Fibroblast of skin of right biceps (primary cell): ENCODE measurements at regions not wholly inside any gene's neighbourhood (a gene's known extent, or its start where the extent isn't known, plus 50 kb on each side); places are given as distances from the start of the nearest gene placed in this dataset.
A peak's percentile ranks its signal among the peaks of the same experiment; 100 is the strongest.

Experiments used
- DNase-seq: peaks from one replicate; pipeline ENCODE4 v3.0.0-alpha.2; 2013

DNA sequence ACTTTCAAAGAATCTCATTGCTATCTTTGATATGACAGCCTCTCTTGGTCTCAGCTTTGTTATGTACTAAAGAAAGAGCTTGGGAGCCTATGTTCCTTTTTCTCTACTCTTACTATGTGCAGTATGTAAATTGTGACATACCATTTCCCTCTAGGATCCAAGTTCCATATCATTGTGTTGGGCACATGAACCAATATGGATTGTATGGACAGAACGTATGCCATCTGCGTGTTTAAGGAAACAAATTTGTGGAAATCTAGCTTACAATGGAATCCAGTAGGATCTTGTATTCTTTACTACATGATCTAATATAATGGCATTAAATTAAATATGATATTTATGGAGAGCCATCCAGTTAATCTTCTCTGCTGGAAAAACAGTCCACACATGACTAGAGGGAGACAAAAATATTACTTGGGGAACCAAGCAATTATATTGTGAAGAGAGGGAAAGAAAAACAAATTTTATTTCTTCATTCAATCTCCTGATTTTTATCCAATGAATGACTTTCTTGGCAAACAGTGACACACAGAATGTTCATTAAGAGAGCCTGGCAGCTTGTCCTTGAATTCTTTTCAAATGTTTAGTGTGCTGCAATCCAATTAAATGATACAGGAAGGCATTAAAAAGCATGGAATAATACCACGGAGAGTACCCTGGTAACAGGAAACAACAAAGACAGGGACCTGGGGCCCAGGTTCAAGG lies 106.5 kb upstream of the DAB1 start:
- no peak for DNase-seq

DNA sequence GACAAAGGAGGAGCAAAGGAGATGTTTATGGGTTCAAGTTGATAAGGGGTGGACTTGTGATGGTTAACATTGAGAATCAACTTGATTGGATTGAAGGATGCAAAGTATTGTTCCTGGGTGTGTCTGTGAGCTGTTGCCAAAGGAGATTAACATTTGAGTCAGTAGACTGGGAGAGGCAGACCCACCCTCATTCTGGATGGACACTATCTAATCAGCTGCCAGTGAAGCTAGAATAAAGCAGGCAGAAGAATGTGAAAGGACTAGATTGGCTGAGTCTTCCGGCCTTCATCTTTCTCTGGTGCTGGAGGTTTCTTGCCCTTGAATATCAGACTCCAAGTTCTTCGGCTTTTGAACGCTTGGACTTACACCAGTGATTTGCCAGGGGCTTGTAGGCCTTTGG lies 98.7 kb upstream of the DAB1 start:
- no peak for DNase-seq

DNA sequence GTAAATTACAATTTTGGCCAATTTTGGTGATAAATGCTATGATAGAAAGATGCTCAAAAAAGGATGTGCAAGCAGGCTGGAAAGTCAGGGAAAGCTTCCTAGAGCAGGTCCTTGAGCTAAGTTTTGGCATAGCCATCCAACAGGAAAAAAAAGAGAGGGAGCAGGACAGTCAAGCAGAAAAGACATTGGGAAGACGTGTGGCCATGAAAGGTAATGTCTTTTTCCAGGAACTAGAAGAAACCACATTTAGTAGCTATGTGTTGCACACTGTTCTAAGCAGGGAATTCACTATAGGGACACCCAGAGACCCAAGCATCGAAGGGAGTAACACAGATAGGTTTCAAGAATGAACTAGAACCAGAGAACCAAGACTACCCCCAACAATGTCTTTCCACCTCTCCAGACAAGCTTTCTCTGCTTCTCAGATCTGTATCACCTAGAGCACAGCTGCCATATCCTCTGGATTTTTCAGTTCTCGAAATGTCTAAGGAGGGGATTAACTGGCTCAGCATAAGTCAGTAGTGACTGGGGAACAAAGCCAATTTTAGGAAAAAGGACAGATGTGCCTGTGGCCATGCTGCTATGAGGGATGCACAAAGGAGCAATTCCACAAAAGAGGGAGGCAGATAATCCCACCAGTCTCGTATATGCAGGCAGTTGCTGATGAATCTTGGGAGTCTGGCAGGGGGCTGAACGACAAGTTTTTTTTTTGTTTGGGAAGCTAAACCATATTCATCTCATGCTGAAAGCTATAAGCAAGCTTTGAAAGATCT lies 97.1 kb upstream of the DAB1 start:
- DNase-seq = no peak

DNA sequence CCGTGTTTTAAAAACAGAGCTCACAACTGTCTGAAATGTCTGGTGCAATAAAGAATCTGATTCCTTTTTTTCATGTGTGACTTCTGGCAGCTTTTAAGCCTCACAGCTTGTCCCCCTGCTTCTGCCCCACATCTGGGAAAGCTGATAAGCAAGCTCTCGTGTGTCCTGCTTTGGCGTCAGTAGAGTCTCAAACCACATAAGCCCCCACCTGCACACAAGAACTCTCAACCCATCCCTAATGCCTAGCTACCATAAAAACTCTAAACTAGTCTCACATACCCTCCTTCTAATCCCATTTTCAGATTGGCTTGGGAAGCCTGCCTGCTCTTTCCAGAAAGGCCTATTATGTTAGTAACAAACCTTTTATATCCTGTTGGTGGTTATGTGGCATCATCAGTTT lies 94.6 kb upstream of the DAB1 start:
- DNase-seq = no peak

DNA sequence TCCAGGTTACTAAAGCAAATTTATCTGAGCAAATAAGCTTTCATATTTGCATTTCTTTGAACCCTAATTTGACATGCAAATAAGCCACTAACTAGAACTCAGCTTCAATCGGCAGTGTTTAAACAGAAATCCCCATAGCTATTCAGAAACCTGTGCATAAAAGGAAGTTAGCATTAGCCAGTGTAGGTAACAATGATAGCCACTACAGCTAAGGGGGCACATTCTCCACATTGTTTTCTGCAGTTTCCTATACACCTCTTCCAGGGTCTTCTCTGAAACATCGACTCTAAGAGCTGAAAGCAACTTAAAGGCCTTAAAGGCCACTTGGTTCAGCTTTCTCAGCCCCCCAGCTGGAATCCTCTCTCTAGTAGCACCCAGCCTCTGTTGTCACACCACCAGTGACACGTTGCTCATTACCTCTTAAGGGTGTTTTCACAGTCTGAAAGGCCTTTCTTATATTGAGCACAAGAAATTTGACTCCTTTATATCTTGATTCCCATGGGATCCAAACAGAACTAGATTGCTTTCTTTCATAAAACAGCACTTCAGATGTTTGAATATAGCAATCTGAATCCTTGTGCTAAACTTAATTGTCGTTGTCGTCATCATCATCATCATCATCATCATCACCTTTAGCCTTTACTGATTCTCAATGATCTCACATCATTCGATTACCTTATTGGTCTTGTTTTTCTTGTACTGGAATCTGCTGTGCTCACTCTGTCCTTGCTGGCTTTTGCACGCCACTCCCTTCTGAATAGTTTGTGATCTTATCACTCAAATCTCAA lies 93.9 kb upstream of the DAB1 start:
- DNase-seq = no peak

DNA sequence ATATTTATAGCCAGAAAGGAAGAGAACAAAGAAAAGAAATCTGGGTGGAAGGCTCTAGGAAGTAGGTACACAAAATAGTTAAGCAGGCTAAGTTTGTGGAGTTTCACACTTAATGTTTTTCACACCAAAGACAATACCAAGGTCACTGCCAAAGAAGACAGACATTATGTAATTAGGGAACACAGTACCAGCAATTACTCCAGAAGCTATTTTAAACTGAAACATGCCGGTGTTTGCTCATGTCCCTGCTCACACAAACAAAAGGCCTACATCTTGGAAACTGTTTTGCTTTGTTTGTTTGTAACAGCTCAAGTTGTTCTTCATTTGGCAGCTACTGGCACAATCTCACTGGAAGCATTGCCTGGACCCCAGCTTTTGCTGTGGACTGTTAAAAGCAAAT lies 88.5 kb upstream of the DAB1 start:
- no peak for DNase-seq

DNA sequence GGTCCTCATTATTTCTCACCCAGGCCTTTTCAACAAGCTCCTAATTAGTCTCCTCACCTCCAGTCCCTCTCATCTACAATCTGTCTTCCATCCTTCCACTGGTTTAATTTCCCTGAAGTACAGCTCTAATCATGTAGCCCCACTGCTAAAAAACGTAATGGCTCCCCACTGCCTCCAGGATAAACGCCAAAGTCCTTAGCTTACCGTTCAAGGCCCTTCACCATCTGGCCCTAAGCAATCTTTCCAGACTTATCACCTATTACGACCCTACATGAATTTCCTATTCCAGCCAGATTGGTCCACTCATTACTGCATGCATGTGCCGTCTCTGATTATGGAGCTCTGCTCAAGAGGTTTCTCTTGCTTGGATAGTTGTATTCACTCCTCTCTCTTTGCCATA lies 83.1 kb upstream of the DAB1 start:
- DNase-seq = no peak

DNA sequence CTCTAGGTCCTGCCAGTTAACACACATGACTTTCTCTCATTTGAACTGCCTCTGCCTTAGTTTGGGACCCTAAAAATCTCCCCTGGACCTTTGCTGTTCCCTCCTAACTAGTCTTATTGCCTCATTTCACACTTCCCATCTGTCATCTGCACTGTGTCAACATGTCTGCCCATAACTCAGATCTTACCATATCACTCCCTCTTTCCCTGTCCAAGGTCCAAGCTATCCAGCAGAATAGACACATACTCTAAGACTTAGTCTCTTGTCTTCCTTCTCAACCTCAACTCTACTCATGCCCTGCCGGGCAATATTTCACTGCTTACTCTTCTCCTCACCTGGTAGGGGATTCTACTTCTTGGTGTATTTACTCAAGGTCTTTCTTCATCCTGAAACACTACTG lies 79.5 kb upstream of the DAB1 start:
- DNase-seq = no peak

DNA sequence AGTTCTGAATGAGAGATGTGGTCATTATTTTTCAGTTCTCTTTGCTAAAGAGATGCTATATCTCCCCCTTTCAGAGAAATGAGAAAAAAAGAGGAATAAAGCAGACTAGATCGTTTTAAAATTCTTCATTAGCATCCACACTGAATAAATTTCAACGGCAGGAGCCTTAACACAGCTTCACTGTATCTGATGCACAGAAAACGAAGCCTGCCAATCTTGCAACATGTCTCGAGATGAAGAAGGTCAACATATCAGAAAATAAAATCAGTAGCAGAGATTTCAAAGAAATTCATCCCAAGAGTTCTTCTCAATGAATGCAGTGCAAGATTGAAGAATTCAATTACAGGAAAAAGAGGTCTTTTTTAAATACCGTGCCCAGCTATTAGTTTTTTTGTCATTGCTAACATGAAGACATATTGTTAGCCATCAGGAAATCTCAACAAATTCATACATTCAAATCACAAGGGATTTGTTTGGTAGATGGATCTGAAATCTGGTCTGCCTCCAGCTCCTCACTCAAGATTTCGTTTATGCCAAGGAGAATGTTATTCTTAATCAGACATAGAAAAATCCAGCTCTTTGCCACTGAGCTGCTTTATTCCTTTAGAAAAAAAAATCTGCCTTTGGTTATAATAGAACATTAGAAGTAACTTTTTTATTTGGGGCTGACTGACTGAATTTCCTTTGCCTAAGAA lies 76.4 kb upstream of the DAB1 start:
- no peak for DNase-seq

DNA sequence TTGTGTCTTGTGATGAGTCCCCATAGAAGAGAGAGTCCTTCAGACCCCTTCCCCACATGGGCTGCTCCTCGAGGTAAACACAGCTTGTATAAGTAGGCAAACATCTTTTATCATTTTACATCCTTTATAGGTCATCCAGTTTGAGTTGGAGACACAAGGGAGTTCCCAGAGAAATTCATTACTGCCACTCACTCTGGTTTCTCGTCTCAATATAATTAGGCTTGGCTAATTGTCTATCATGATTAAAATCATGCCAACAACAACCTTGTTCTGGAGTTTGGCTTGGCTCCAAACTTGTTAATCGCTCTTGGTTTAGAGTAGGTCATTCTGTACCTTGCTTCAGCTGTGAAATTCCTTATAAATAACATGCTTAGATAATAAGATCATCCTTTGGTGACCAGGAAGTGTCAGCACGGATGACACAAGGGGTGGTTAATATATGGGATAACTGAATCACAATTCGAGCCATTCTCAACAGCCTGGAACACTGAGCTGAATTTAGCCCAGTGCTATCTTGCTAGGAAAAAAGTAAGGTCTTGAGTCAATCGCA lies 70.7 kb upstream of the DAB1 start:
- DNase-seq = peak; percentile 25

DNA sequence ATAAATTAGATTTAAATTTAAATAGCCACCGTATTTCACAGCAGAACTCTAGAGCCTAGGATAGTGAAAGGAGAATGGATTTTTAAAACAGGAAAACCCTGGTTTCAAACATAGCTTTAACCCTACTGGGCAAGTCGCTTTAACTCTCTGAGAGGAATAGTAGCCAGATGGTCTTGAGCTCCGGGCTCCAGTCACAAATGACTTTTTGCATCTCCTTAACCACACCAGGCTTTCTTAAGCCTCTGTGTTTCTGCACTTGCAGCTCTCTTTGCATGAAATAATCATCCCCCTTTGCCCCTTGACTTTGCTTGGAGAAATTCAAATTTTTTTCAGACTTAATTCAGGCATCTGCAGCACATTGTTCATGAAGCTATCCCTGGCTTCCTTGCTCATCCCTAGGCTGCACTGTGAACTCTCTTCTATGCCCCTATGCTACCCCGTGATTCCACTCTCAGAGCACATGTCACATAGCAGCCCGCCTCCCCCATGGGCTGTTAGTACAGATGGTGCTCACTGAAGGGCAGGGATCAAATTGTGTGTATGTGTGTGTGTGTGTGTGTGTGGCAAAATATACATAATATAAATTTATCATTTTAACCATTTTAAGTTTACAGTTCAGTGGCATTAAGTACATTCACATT lies 68.8 kb upstream of the DAB1 start:
- DNase-seq = no peak

DNA sequence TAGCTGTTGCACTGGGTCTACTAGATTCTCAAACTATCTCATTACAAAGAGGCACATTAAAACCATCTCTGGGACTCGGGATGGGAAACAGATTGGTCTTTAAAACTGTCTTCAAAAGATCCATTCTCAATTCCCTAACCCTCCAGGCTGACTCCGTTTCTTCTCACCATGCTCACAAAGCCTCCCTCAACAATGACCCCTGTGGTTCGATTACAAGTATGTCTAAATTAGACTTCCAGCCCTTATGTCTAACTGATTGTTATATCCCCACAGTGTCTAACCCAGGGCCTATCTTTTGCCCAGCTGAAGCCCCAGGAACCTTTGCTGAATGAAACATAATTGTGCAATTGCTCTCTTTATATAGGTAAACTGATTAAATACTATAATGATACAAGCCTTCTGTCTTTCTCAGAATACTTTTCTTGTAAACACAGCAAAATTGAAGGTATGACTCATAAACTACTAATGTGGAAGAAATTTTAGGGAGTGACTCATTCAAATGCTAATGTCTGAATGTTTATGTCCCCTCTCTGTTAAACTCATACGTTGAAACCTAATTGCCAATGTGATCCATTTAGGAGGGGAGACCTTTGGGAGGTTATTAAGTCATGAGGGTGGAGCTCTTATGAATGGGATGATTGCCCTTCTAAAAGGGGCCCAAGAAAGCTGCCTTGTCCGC lies 65.6 kb upstream of the DAB1 start:
- peak; percentile 91 for DNase-seq

DNA sequence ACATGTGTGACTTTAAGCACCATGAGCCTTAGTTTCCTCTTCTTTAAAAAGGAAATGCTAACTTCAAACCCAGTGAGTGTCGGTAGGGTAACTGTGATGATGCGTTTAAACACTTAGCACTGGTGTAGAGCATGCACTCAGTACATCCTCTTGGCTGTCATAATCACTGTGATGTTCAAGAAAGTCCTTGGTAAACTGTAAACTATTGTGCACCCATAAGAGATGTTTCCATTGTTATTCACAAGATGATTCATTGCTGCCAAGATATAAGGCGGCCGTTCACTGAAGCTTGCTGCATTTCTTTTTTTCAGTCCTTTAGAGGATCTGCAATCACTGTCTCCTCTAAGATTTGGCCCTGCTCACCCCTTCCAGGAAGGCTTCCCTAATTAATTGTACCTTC lies 61.8 kb upstream of the DAB1 start:
- peak; percentile 83 for DNase-seq

DNA sequence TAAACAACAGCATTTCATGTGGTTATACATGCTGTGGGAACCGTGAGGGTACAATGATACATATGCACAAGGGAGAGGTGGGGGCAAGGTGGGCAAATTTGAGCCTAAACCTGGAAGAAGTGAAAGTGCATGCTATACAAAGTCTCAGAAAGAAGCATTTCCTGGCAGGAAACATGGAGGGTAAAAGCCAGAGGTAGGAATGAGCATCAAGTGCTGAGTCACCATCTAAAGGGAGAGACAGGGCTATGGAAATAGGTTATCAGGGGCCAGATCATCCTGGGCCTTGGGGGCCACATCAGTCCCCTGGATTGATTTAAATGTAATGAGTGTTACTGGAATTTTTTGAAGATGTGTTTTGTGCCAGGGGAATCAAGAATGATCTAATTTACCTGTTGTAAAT lies 60.1 kb upstream of the DAB1 start:
- DNase-seq = peak; percentile 35

DNA sequence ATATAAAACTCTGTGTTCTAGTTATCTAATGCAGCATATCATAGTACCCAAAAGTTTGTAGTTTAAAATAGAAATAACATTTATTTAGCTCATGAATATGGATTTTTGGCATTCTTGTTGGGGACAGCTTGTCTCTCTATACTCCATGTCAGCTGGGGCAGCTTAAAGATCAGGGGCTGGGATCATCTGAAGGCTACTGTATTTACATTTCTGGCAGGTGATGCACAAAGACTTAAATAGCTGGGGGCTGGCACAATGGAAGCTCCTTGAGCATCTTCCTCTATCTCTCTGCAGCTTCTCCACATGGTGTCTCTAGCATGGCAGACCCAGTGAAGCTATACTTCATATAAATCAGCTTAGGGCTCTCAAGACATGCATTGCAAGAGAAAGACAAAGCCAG lies 55.6 kb upstream of the DAB1 start:
- DNase-seq = no peak

DNA sequence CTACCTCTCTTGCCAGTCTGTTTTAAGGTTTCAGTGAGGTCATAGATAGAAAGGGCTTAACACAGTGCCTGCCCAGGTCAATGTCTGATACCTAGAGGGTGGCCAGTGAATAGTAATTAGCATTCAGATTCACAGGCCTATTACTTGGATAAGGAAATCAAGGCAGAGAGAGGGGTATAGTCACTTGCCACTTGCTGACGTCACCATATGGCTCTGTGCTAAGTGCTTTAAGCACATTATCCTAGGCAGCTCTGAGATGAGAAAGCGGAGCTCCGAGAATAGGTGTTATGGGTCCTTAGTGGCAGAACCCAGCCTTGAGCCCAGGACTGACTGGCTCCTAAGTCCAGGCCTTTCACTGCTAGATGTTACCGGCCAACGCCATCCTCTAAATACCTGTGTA lies 51.5 kb upstream of the DAB1 start:
- no peak for DNase-seq

DNA sequence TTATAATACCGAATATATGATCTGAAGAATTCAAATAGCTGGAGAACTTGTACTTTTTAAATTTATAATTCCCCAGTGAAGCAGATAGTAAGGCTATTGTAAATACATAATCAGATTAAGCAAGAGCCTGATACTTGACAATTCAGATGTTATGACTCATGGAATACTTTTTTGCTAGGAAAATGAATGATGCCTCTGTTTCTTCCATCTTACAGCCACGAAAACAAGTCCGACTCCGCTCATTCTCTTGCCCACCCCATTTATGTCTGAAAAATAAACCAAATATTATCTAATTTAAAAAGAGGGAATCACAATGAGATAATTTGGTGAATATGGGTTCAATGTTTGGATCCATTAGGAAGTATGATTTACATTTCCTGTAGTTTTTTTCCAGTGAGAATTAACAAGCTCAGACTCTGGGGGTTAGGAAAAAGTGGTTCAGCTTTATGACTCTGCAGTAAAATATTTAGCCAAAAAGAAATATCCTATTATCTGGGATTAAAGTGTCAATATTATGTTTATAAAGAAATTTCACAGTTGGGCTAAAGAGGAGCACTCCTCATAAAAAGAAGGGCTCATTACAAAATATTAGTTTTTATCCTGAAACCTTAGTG lies 50.4 kb upstream of the DAB1 start:
- peak; percentile 75 for DNase-seq
